H1 (cell line): ENCODE measurements at regions not wholly inside any gene's neighbourhood (a gene's known extent, or its start where the extent isn't known, plus 50 kb on each side); places are given as distances from the start of the nearest gene placed in this dataset.

Experiments
- CTCF ChIA-PET: fragments of 300-600 bp; sonication (Branson Sonifier 250); formaldehyde crosslinking; loops from one replicate; lab custom pipeline; 2021; ENCODE audit not compliant: partially characterized antibody; lab: Charles Lee
- POLR2A ChIA-PET: fragments of 300-600 bp; sonication (Branson Sonifier 250); formaldehyde crosslinking; loops from one replicate; lab custom pipeline; 2021; ENCODE audit warnings: inconsistent platforms; ENCODE audit not compliant: partially characterized antibody; lab: Charles Lee
- DNase-seq, 2 experiments: peaks; one replicate each; pipeline versions ENCODE4 v3.0.0 to v3.0.0-alpha.2; 2010 to 2022; ENCODE audit warnings: low spot score in 2 of 2, low read depth in 1 of 2, mixed read lengths in 1 of 2
- FAIRE-seq: peaks from 2 replicates; lab custom pipeline; 2011; peaks lifted over from hg19 to GRCh38; lab: Jason Lieb, UNC
- H2AFZ ChIP-seq: 2 replicates; pipeline ENCODE4 v1.8.1; 2012; ENCODE audit warnings: low read length, inconsistent platforms
- H2AK5ac ChIP-seq: 2 replicates; pipeline ENCODE4 v1.6.1; 2013; ENCODE audit warnings: low read depth, low read length
- H2BK120ac ChIP-seq: replicated peaks from 2 replicates; pipeline ENCODE3; 2013; ENCODE audit warnings: low read depth, low read length, inconsistent platforms
- H2BK12ac ChIP-seq: 2 replicates; pipeline ENCODE4 v1.6.1; 2013; ENCODE audit warnings: low read depth, low read length
- H2BK15ac ChIP-seq: 2 replicates; pipeline ENCODE4 v1.6.1; 2013; ENCODE audit warnings: low read length
- H2BK20ac ChIP-seq: 2 replicates; pipeline ENCODE4 v1.6.1; 2013; ENCODE audit warnings: low read length
- H2BK5ac ChIP-seq: 2 replicates; pipeline ENCODE4 v1.6.1; 2013; ENCODE audit warnings: low read depth, low read length
- H3K14ac ChIP-seq: 2 replicates; pipeline ENCODE4 v1.6.1; 2013; ENCODE audit warnings: inconsistent platforms; ENCODE audit not compliant: insufficient read length
- H3K18ac ChIP-seq: 2 replicates; pipeline ENCODE4 v1.6.1; 2013; ENCODE audit warnings: low read length; ENCODE audit errors: extremely low read depth
- H3K23ac ChIP-seq: 2 replicates; pipeline ENCODE4 v1.6.1; 2013; ENCODE audit warnings: inconsistent platforms; ENCODE audit not compliant: insufficient read length
- H3K23me2 ChIP-seq: 2 replicates; pipeline ENCODE4 v1.6.1; 2013; ENCODE audit warnings: low read depth, low read length
- H3K27ac ChIP-seq: 2 replicates; pipeline ENCODE4 v1.6.1; 2011; ENCODE audit warnings: low read depth, low read length, inconsistent platforms
- H3K27me3 ChIP-seq, 4 experiments: replicated peaks in 1 of 4; 1 replicate in 1 of 4; 2 replicates in 3 of 4; pipeline versions ENCODE4 v1.6.1 to v1.8.1; 2011 to 2013; ENCODE audit warnings: low read length in 3 of 4, mild to moderate bottlenecking in 3 of 4, inconsistent platforms in 2 of 4, mixed read lengths in 2 of 4, moderate library complexity in 1 of 4; ENCODE audit not compliant: control insufficient read depth in 3 of 4, insufficient read depth in 3 of 4; ENCODE audit errors: extremely low read depth in 1 of 4
- H3K36me3 ChIP-seq, 4 experiments: 2 replicates each; pipeline versions ENCODE4 v1.6.1 to v1.8.1; 2011 to 2013; ENCODE audit warnings: mild to moderate bottlenecking in 4 of 4, low read length in 3 of 4, moderate library complexity in 2 of 4, control low read depth in 1 of 4, inconsistent platforms in 1 of 4; ENCODE audit not compliant: insufficient read depth in 4 of 4, control insufficient read depth in 2 of 4
- H3K4ac ChIP-seq: replicated peaks from 2 replicates; pipeline ENCODE3; 2013; ENCODE audit warnings: low read length, low read depth, mixed read lengths, inconsistent platforms; ENCODE audit not compliant: insufficient read length
- H3K4me1 ChIP-seq, 4 experiments: replicated peaks in 1 of 4; 1 replicate in 1 of 4; 2 replicates in 3 of 4; pipeline versions ENCODE4 v1.6.1 to v1.8.1; 2011 to 2013; ENCODE audit warnings: low read length in 3 of 4, inconsistent platforms in 2 of 4, mixed read lengths in 1 of 4; ENCODE audit not compliant: insufficient read depth in 4 of 4, control insufficient read depth in 3 of 4
- H3K4me2 ChIP-seq, 2 experiments: 2 replicates each; pipeline versions ENCODE4 v1.6.1 to v1.8.1; 2011 to 2013; ENCODE audit warnings: low read depth in 2 of 2, low read length in 2 of 2, control low read depth in 1 of 2, inconsistent platforms in 1 of 2, mild to moderate bottlenecking in 1 of 2; ENCODE audit not compliant: insufficient read depth in 1 of 2
- H3K4me3 ChIP-seq, 4 experiments: fragments of 200-600, 300-600 bp in 1 of 4; sonication (generic), shearing (Covaris generic), sonication (Bioruptor Twin) in 1 of 4; 2 replicates each; pipeline versions ENCODE4 v1.5.1 to v1.8.1; 2011 to 2016; ENCODE audit warnings: low read length in 4 of 4, low read depth in 3 of 4, control low read depth in 2 of 4, inconsistent platforms in 2 of 4, mild to moderate bottlenecking in 2 of 4, mixed read lengths in 1 of 4, moderate library complexity in 1 of 4; ENCODE audit not compliant: insufficient read depth in 2 of 4; ENCODE audit errors: extremely low read depth in 1 of 4
- H3K56ac ChIP-seq: replicated peaks from 2 replicates; pipeline ENCODE3; 2013; ENCODE audit warnings: low read depth, mild to moderate bottlenecking, mixed read lengths, low read length, inconsistent platforms; ENCODE audit not compliant: insufficient read length
- H3K79me1 ChIP-seq: 2 replicates; pipeline ENCODE4 v1.6.1; 2013; ENCODE audit warnings: low read depth, low read length, control low read depth
- H3K79me2 ChIP-seq, 2 experiments: 2 replicates each; pipeline versions ENCODE4 v1.6.1 to v1.8.1; 2012 to 2013; ENCODE audit warnings: low read length in 2 of 2, mild to moderate bottlenecking in 2 of 2, inconsistent platforms in 1 of 2; ENCODE audit not compliant: insufficient read depth in 2 of 2, control insufficient read depth in 1 of 2
- H3K9ac ChIP-seq, 4 experiments: replicated peaks in 1 of 4; 1 replicate in 1 of 4; 2 replicates in 3 of 4; pipeline versions ENCODE4 v1.6.1 to v1.8.1; 2011 to 2013; ENCODE audit warnings: low read depth in 3 of 4, low read length in 3 of 4, control low read depth in 2 of 4, mild to moderate bottlenecking in 2 of 4, moderate library complexity in 2 of 4, inconsistent platforms in 1 of 4; ENCODE audit errors: extremely low read depth in 1 of 4
- H3K9me3 ChIP-seq, 2 experiments: 2 replicates each; pipeline versions ENCODE4 v1.6.1 to v1.8.1; 2012 to 2013; ENCODE audit warnings: mild to moderate bottlenecking in 2 of 2, moderate library complexity in 2 of 2, control low read depth in 1 of 2, inconsistent platforms in 1 of 2, low read depth in 1 of 2, low read length in 1 of 2, mixed read lengths in 1 of 2; ENCODE audit not compliant: insufficient read depth in 2 of 2
- H4K20me1 ChIP-seq, 2 experiments: replicated peaks in 1 of 2; 2 replicates each; pipeline versions ENCODE3 to v1.8.1; 2011 to 2013; ENCODE audit warnings: inconsistent platforms in 2 of 2, low read length in 2 of 2, mild to moderate bottlenecking in 1 of 2; ENCODE audit not compliant: insufficient read depth in 2 of 2, control insufficient read depth in 1 of 2
- H4K5ac ChIP-seq: 2 replicates; pipeline ENCODE4 v1.6.1; 2013; ENCODE audit warnings: low read length, low read depth, mixed read lengths, inconsistent platforms; ENCODE audit not compliant: insufficient read length
- H4K8ac ChIP-seq: 2 replicates; pipeline ENCODE4 v1.8.0; 2013; ENCODE audit warnings: mild to moderate bottlenecking, moderate library complexity, low read length, inconsistent platforms; ENCODE audit not compliant: insufficient read depth; ENCODE audit errors: extremely low read depth
- H4K91ac ChIP-seq: replicated peaks from 2 replicates; pipeline ENCODE3; 2013; ENCODE audit warnings: low read length, mixed read lengths, inconsistent platforms; ENCODE audit not compliant: insufficient read length
- ASH2L ChIP-seq: fragments of 200-600, 300-600 bp; sonication (generic); IDR thresholded peaks from one replicate; pipeline ENCODE4 v1.7.1; 2017; ENCODE audit warnings: low read length
- CBX5 ChIP-seq: fragments of 300-800, 300-1000 bp; sonication (generic); IDR thresholded peaks from 2 replicates; pipeline ENCODE4 v1.7.1; 2016; ENCODE audit warnings: antibody characterized with exemption, low read length, low read depth
- EP300 ChIP-seq, 2 experiments: IDR thresholded peaks; 1 replicate in 1 of 2; 2 replicates in 1 of 2; pipeline ENCODE4 v1.6.1; 2011 to 2012; ENCODE audit warnings: low read depth in 2 of 2, low read length in 2 of 2, mild to moderate bottlenecking in 2 of 2, borderline replicate concordance in 1 of 2, inconsistent platforms in 1 of 2, moderate library complexity in 1 of 2
- EZH2 ChIP-seq: fragments of 200-600 bp; sonication (generic); IDR thresholded peaks from 2 replicates; pipeline ENCODE4 v1.7.1; 2012; ENCODE audit warnings: low read depth, mild to moderate bottlenecking, moderate library complexity, low read length, inconsistent platforms; ENCODE audit not compliant: severe bottlenecking
- KDM4A ChIP-seq: IDR thresholded peaks from one replicate; pipeline ENCODE4 v1.7.1; 2012; ENCODE audit warnings: low read depth, mild to moderate bottlenecking, moderate library complexity, low read length, inconsistent platforms; ENCODE audit not compliant: severe bottlenecking
- MAFK ChIP-seq: IDR thresholded peaks from 2 replicates; pipeline ENCODE4 v1.6.1; 2012; ENCODE audit warnings: low read depth, mild to moderate bottlenecking, improper control_type of control experiment, low read length
- PHF8 ChIP-seq: fragments of 200-600 bp; sonication (generic); conservative IDR thresholded peaks from 2 replicates; pipeline ENCODE4 v1.7.1; 2012; ENCODE audit warnings: low read depth, mild to moderate bottlenecking, inconsistent platforms, low read length, moderate library complexity
- RBBP5 ChIP-seq: IDR thresholded peaks from 2 replicates; pipeline ENCODE4 v1.7.1; 2012; ENCODE audit warnings: low read depth, mild to moderate bottlenecking, inconsistent platforms, low read length, moderate library complexity, borderline replicate concordance
- RFX5 ChIP-seq: IDR thresholded peaks from 2 replicates; pipeline ENCODE4 v1.6.1; 2011; ENCODE audit warnings: low read depth, low read length, improper control_type of control experiment, borderline replicate concordance
- SAP30 ChIP-seq: fragments of 300-600 bp; sonication (generic); IDR thresholded peaks from 2 replicates; pipeline ENCODE4 v1.7.1; 2012; ENCODE audit warnings: low read length, moderate library complexity, mild to moderate bottlenecking, inconsistent platforms; ENCODE audit not compliant: insufficient read depth, insufficient replicate concordance
- TEAD4 ChIP-seq: IDR thresholded peaks from 2 replicates; pipeline ENCODE4 v1.6.1; 2012; ENCODE audit warnings: low read depth, low read length, inconsistent platforms, mixed read lengths
- WGBS, 2 experiments: shearing (Covaris generic) in 1 of 2; methylation state at CpG; one replicate each; pipeline versions ENCODE4 v1.1.6 to v1.1.7; 2013 to 2015; ENCODE audit warnings: low lambda C conversion rate in 2 of 2, mixed read lengths in 2 of 2, inconsistent platforms in 1 of 2, low coverage in 1 of 2, missing lambda C conversion rate in 1 of 2; ENCODE audit not compliant: insufficient replicate concordance in 2 of 2, insufficient coverage in 1 of 2, insufficient read length in 1 of 2; ENCODE audit errors: extremely low coverage in 1 of 2, missing lambda C conversion rate in 1 of 2; 5-methylcytosine and 5-hydroxymethylcytosine counted together
- TF ChIP-seq, protein P1 (sequence below): IDR thresholded peaks from 2 replicates; pipeline ENCODE4 v1.6.1; 2011; ENCODE audit warnings: low read depth, mild to moderate bottlenecking, low read length; ENCODE audit not compliant: insufficient read depth

DNA sequence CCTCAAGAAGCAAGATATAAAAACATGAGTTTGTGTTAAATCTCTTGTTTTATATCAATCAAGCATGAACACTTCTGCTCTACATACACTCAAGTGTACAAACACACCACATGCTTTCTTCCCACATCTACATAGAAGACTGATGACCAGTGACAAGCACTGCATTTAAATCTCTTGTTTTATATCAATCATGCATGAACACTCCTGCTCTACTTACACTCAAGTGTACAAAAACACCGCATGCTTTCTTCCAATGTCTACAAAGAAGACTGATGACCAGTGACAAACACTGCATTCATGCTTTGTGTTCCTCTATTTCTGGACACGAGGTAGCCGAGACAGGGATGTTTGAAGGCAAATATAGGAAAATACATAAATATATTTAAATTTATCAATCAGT is 642.0 kb upstream of the PFKP start:
- Histone ChIP-seq H3K27ac (no peak overlapping the region), H3K9ac (no peak overlapping the region), H2BK5ac (no peak overlapping the region), H3K56ac (no peak overlapping the region), H4K8ac (no peak overlapping the region), H3K18ac (no peak overlapping the region), H2AK5ac (no peak overlapping the region), H2BK20ac (no peak overlapping the region), H3K79me1 (no peaks in the 10 kb centered on the region), H3K79me2 (no peaks in the 10 kb centered on the region), H3K4me1 (no peaks in the 10 kb centered on the region), H2BK12ac (no peak overlapping the region), H3K14ac (no peak overlapping the region), H3K27me3 (no peaks in the 10 kb centered on the region), H3K23me2 (no peaks in the 10 kb centered on the region), H2BK15ac (no peak overlapping the region), H3K4ac (no peak overlapping the region), H2BK120ac (no peak overlapping the region), H3K9me3 (no peaks in the 10 kb centered on the region), H3K4me2 (no peak overlapping the region), H4K91ac (no peak overlapping the region), H4K5ac (no peak overlapping the region), H3K36me3 (no peaks in the 10 kb centered on the region), H4K20me1 (no peaks in the 10 kb centered on the region), H3K23ac (no peak overlapping the region), H2AFZ (no peak overlapping the region), H3K4me3 (no peak overlapping the region)
- TF ChIP-seq, protein P1, sequence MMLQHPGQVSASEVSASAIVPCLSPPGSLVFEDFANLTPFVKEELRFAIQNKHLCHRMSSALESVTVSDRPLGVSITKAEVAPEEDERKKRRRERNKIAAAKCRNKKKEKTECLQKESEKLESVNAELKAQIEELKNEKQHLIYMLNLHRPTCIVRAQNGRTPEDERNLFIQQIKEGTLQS: no peak
- TF ChIP-seq RBBP5 (no peak), RFX5 (no peak), EZH2 (no peak), MAFK (no peak), CBX5 (no peak), SAP30 (no peak), PHF8 (no peak), ASH2L (no peak), KDM4A (no peak), EP300 (IDR thresholded peaks at IDR 0.05; ENCODE audit: borderline replicate concordance in 1 of 2, low read depth in 2 of 2, low read length in 2 of 2) (no peak), TEAD4 (no peak)
- ChIA-PET CTCF (no interaction called here), POLR2A (no interaction called here)
- DNase-seq (no peak), FAIRE-seq (no peak)
- 97% methylated on average over 3 of the region's 3 CpGs; no CpG with 5 or more reads in 1 of the 2 experiments for WGBS, 2 experiments
